HG02884 (cell line): ENCODE measurements at regions not wholly inside any gene's neighbourhood (a gene's known extent, or its start where the extent isn't known, plus 50 kb on each side); places are given as distances from the start of the nearest gene placed in this dataset.
A peak's percentile ranks its signal among the peaks of the same experiment; 100 is the strongest.
"Not testable (repeated sequence)": the region's sequence is repeated elsewhere in the genome, so short reads cannot be mapped to it uniquely, and the experiment has no call there.

Experiments
- ATAC-seq: cut with Tn5 transposase; IDR thresholded peaks from one replicate; pipeline ENCODE4 v1.9.1; 2021; ENCODE audit warnings: mild to moderate bottlenecking, moderate library complexity; ENCODE audit not compliant: unreplicated experiment

- ATAC-seq = no peak
These were observed 113.4 kb upstream of the RAB18 start for GRCh38 chr10:27390681-27391080.

- no peak for ATAC-seq
These were observed 115.2 kb upstream of the RAB18 start for GRCh38 chr10:27388761-27389399.

GRCh38 chr10:27383595-27384542 is 120.2 kb upstream of the RAB18 start:
- ATAC-seq = no peak

- ATAC-seq = no peak
These were observed 121.9 kb upstream of the RAB18 start for GRCh38 chr10:27382176-27382575.

- no peak for ATAC-seq
These were observed 123.2 kb upstream of the RAB18 start for GRCh38 chr10:27380929-27381358.

- not testable (repeated sequence) for ATAC-seq
These were observed 125.1 kb upstream of the RAB18 start for GRCh38 chr10:27379041-27379440.

GRCh38 chr10:27373566-27374160 is 130.4 kb upstream of the RAB18 start:
- no peak for ATAC-seq

GRCh38 chr10:27372095-27372494 is 131.5 kb upstream of the ACBD5 start:
- ATAC-seq = no peak

- ATAC-seq = not testable (repeated sequence)
These were observed 130.8 kb upstream of the ACBD5 start for GRCh38 chr10:27371375-27371774.

- ATAC-seq = no peak
These were observed 129.3 kb upstream of the ACBD5 start for GRCh38 chr10:27369880-27370279.

- ATAC-seq = no peak
These were observed 128.1 kb upstream of the ACBD5 start for GRCh38 chr10:27368706-27369105.

- no peak for ATAC-seq
These were observed 126.2 kb upstream of the ACBD5 start for GRCh38 chr10:27366769-27367168.

GRCh38 chr10:27364028-27364427 is 123.4 kb upstream of the ACBD5 start:
- ATAC-seq = no peak

- ATAC-seq = peak; percentile 91
These were observed 120.1 kb upstream of the ACBD5 start for GRCh38 chr10:27360581-27361172.

- no peak for ATAC-seq
These were observed 119.3 kb upstream of the ACBD5 start for GRCh38 chr10:27359792-27360355.

GRCh38 chr10:27356738-27357137 is 116.1 kb upstream of the ACBD5 start:
- ATAC-seq = no peak

GRCh38 chr10:27355918-27356573 is 115.4 kb upstream of the ACBD5 start:
- no peak for ATAC-seq

- peak; percentile 96 for ATAC-seq
These were observed 114.2 kb upstream of the ACBD5 start for GRCh38 chr10:27354643-27355270.

- ATAC-seq = not testable (repeated sequence)
These were observed 113.5 kb upstream of the ACBD5 start for GRCh38 chr10:27354100-27354499.

- no peak for ATAC-seq
These were observed 109.4 kb upstream of the ACBD5 start for GRCh38 chr10:27349987-27350386.
